ENCODE measurements at regions not wholly inside any gene's neighbourhood (a gene's known extent, or its start where the extent isn't known, plus 50 kb on each side); places are given as distances from the start of the nearest gene placed in this dataset.
"Not testable (repeated sequence)": the region's sequence is repeated elsewhere in the genome, so short reads cannot be mapped to it uniquely, and the experiment has no call there.

DNA sequence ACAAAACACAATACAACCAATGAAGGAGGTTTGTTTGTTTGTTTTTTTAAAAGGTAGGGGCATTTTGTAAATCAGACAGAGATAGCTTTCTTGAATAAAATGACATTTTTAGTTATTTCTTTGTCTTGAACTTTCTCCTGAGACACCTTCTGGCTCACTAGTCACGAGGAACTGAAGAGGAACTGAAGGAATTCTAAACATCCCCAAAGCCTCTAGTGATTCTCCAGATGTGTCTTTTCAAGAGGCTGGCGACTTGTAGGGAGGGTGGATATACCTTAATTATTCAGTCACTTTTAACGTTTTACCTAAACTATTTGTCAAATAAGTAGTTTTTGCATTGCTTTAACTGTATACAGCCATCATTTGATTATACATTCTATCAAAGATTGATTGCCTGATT is 211.2 kb upstream of the LRIG3 start:
- FAIRE-seq = no peak

DNA sequence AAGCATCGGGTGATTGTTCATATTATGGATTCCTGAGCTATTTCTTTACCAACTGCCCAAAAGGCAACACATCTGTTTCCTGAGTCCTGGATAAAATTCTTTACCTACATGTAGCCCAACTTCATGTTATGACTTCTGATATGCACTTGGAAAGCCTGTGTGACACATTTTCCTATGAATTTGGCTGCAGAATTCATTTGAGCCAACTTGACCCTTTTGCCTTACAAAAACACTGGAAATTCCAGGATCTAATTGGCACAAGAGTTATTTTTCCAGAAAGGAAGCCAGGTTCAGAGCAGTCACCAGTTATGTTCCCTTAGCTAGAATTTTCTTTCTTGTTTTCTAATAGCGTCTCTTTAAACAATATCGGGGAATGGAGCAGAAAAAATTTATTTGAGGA is 202.5 kb upstream of the LRIG3 start:
- no peak for FAIRE-seq

DNA sequence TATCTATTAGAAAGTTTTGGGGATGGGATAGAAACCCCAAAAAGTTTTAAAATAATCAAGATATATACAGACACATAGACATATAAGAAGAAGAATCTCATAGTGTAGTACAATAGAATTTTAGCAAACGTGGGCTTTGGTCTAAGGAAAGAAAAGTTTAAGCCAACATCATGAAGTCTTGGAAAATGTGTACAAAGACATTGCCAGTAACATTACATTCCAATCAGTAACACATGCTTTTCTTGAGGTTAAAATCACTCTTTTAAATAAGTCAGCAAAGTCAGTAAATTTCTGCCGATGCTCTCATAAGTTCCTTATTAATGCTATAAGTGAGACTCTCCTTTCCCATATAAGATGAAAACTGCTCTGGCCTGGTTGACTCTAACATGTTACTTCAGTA is 201.1 kb upstream of the LRIG3 start:
- FAIRE-seq = no peak

DNA sequence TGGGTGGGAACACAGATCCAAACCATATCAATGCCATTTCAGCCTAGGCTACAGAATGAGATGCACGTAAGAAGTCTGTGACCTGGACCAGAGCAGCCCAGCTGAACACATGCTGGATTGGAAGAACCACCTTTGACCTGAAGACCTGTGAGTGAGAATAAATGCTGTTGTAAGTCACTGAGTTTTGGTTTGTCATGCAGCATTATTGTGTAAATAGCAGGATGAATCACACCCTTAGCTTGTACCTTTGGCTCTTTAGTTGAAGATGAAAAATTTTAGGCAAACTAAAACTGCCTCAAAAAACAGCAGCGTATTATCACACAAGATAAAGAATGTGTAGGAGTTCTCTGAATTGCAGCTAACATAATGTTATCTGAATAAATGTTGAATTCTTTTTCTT is 199.4 kb upstream of the LRIG3 start:
- no peak for FAIRE-seq

DNA sequence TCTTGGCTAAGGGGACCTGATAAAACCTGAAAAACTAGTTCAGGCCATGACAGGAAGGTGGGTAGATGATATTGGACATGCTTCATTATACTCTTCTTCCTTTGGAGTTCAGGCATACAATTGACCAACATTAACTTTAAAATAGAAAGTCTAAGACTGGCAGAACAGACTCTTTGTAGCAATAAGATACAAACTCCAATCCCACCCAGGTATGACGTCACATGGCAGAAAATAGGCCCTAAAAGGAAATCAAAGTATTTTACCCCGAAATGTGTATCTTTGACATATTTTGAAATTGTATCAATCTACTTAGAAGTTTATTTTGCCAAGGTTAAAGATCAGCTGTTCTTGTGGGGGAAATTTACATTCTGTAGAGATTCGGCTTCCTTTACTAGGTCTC is 198.1 kb upstream of the LRIG3 start:
- FAIRE-seq = no peak

DNA sequence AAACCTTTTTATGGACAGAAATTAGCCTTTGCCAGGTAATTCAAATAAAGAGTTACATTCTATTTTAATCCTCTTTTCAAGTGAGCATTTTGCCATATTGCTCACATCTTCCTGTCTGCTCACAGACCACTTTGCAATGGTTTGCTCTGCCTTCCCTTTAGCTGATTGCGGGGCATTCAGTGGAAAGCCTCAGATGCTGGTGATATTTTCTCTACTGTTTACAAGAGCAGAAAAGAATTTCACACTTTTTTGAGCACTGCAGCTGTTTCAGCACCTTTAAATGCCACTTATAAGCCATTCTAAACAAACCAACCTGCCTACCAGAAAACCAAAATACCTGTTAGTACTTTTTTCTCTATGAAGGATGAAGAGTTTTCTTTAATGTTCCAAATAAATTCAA is 195.7 kb upstream of the LRIG3 start:
- peak; percentile 64 for FAIRE-seq

DNA sequence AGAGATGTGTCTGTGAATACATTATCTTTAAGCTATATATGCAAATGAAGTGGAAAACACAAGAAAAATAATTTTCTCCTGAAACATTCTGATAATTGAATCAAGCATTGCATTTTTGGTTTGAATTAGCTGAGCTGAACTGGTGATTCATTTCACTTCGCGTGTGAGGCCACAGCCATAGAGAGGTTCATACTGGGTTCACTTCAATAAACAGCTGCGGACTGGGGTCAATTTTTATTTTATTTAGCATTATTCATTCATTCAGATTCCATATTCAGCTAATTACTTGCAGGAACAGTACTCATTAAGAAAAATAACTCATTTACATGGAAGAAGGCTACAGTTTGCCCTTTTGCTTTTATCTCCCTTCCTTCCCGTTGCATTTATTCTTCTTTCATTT is 195.2 kb upstream of the LRIG3 start:
- no peak for FAIRE-seq

DNA sequence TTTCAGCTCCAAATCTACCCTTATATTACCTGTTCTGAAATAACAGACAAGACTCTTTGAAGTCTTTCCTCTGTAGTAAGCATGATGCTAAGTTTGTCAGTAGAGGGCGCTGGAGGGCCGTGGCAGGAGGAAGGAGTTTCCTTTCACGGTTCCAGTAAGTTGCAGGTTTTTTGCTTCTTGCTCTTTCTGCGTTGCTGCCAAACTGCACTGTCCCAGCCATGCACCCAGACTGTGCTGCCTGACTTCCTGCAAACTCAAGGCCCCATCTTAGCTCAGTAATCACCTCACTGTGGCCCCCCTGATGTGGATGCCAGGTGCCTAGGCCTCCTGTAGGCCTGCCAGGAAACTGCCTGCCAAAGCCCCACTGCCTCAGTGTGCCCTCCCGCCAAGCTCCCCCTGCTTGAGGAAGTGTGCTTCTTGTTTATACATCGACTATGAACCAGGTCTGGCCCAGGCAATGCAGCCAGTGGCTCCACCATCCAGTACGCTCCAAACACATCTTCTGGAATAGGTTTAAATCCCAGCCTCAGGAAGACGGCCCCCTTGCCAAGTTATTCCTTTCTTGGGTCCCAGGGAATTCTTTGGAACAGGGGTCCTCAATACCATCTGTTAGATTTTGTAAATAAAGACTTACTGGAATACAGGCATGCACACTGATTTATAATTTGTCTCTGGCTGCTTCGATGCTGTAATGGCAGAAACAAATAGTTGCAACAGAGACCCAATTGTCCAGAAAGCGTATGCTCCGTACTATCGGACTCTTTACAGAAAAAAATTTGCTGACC is 193.7 kb upstream of the LRIG3 start:
- peak; percentile 98 for FAIRE-seq

DNA sequence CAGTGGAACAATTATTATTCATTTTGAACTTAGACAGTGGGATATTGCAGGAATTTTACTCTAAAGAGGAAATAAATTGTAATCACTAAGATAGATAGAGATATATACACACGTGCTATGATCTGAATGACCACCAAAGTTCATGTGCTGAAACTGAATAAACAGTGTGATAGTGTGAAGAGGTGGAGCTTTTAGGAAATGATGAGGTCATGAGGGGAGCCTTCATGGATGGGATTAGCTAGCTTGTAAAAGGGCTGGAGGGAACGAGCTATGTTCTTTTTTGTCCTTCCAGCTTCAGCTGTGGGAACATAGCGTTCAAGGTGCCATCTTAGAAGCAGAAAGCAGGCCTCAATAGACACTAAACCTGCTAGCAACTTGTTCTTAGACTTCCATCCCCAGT is 191.5 kb upstream of the LRIG3 start:
- no peak for FAIRE-seq

DNA sequence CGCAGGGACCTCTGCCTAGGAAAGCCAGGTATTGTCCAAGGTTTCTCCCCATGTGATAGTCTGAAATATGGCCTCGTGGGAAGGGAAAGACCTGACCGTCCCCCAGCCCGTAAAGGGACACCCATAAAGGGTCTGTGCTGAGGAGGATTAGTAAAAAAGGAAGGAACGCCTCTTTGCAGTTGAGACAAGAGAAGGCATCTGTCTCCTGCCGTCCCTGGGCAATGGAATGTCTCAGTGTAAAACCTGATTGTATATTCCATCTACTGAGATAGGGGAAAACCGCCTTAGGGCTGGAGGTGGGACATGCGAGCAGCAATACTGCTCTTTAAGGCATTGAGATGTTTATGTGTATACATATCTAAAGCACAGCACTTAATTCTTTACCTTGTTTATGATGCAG is 188.2 kb upstream of the LRIG3 start:
- FAIRE-seq = not testable (repeated sequence)

DNA sequence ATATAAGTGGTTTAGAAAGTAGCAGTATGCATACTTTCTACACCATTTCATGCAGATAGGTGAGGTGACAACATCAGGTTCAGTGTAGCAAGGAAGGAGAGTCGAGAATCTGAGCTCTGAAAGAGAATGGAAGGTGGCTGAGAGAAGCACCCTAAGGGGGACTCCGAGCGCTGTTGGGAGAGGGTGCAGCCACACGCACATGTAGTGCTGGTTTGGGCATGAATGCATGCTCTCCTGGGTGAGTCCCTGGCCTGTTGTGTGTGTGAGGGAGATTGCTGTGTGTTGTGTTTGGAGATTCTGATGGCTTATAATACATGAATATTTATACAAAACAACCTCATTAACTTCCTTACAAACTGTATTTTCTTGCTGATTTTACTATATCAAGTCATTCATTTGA is 180.3 kb upstream of the LRIG3 start:
- FAIRE-seq = no peak

DNA sequence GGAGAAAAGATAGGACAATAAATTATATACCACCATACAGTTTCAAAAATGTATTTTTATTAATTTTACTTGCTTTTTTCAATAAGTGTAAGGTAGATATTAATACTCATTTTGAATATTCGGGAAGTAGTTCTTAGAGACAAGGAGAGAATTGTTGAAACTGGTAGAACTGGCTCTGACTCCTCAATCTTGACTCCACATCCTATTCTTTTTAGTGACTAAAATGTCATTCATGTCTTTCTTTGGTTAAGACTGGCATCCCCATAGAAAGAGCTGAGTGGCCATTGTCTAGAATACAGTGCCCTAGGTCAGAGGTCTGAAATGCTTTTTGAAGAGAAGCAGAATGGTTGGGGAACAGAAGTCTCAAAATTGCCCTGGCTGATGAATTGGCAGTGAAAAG is 177.6 kb upstream of the LRIG3 start:
- FAIRE-seq = no peak

DNA sequence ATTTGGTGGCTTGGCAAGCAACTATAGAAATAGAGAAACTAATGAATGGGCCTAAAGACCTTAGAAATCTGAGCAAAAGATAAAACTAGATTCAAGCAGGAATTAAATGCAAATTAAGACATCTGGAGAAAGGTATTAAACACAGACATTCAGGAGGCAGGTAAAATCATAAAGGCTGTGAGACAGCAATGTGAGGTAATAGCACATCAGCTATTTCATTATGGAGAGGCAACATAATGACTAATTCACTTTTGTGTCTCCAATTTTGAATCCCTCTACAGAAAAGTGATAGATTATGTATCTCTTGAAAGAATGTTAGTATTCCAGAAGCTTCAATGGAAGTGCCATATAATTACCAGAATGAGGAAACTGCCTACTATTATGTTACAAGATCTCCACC is 175.9 kb upstream of the LRIG3 start:
- no peak for FAIRE-seq

DNA sequence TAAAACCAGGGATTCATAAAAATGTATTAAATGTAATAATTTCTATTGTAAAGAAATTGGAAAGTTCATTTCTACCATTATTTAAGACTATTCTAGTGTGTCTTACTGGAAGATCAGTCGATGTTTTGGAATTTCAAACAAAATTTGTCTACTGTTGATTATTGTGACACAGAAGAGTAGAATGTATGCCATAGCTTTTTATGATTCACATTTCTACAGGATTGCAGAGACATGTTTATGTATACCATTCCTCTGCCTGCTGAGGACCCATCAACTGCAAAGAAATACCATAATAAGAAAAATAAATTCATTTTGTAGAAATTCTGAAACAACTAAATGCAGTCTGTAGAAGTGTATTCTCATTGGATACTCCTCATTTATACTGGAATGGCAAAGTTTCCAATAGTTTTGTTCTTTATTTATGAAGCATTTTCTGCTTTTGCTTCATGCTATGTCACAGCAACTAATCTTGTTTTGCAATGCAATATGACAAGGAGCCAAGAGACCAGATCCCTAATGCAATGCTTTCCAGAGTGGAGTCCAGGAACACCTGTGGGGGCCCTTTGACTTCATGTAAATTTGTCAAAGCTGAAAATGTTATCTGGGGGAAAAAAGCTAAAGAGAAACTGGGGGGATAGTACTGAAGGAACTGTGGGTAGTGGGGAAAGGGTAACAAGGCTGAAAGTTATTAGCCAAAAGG is 172.9 kb upstream of the LRIG3 start:
- no peak for FAIRE-seq

DNA sequence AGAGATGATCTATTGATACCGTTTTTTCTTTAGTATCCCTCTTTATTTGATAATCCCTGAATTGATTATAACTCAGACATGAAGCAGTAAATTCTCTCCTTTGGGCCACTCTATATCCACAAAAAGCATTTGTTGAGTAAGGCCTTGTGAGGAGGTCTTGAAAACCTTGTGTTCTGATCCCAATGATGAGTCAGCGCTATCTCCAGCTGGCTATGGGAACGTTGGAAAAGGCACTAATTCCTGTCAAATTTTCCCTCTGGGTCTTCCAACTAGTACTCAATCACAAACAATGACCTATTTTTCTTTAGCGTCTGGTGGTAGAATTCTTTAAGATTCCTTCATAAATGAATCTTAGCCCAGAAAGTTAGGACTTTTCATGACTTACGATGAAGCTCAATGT is 168.4 kb upstream of the LRIG3 start:
- no peak for FAIRE-seq

DNA sequence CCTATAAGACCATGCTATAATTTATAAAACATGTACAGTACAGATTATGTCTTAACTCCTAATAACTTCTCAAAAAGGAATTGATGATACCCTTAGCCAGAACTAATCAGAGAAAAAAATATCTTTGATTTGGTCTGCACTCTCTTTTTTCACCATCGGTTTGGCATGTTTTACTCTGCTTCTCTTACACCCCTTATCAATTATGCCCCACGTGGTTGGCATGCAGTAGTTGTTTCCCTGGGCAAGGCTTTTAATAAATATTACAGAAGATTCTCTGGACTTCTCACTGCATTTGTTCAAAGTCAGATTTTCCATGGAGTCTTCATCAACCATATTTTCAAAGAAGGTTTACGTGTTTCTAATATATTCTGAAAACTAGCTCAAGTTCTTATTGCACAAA is 167.4 kb upstream of the LRIG3 start:
- no peak for FAIRE-seq

DNA sequence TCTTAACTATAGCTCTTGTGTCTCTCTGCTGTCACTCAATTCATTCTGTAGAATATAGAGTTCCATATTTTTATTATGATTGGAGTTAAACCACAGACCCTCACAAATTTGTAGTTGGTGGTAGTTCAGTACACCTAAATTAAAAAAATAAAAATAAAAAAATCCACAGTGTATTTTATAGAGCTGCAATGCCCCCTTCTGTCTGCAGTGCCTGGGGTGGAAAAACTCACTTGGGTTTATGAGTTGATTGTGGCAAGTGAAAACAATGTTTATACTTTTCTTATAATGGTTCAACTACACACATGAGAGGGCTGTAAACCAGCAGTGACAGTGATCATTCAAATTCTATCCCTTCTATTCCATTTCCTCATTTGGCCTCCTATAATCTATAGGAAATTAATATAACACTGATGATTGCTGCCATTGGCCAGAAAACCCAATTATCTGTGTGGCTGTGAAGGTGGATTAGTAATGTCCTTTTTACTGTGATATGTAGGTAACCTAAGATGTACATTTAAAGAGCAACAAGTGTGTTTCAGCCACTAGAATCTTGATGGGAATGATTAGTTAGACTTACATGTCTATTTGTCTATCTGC is 166.9 kb upstream of the LRIG3 start:
- FAIRE-seq = peak; percentile 94

DNA sequence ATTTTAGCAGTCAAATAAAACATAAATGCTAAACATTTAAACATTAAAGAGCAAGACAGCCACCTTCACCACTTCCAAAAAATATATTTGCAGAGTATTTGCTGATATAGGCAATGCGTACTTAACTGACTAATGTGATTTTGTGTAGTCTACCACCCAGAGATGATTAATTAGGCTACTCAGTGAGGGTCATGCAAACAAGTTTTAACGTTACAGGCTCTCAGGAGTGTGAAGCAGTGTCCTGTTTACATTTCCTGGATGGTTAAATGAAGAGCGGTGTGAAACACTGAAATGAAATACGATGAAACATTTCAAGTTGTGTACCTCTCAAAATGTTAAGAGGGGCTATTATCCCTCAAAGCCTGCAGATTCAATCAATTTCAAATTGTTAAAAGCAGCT is 165.8 kb upstream of the LRIG3 start:
- peak; percentile 99 for FAIRE-seq

DNA sequence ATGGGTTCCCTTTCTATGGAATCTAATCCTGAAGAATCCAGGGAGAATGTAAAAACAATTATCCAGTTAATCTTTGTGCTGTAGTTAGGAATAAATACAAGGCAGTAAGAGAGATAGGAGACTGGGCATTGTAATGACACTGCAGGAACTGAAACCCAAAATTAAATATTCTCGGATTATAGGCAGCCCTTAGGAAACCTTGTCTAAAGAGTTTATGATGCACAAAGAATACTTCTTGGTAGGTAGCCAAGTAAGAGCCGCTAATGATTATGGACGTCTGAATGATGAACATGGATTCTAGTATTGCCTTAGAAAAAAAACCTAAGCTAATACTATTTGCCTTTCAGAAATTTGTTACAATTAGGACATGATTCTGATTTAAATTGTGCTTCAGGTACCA is 165.4 kb upstream of the LRIG3 start:
- no peak for FAIRE-seq

DNA sequence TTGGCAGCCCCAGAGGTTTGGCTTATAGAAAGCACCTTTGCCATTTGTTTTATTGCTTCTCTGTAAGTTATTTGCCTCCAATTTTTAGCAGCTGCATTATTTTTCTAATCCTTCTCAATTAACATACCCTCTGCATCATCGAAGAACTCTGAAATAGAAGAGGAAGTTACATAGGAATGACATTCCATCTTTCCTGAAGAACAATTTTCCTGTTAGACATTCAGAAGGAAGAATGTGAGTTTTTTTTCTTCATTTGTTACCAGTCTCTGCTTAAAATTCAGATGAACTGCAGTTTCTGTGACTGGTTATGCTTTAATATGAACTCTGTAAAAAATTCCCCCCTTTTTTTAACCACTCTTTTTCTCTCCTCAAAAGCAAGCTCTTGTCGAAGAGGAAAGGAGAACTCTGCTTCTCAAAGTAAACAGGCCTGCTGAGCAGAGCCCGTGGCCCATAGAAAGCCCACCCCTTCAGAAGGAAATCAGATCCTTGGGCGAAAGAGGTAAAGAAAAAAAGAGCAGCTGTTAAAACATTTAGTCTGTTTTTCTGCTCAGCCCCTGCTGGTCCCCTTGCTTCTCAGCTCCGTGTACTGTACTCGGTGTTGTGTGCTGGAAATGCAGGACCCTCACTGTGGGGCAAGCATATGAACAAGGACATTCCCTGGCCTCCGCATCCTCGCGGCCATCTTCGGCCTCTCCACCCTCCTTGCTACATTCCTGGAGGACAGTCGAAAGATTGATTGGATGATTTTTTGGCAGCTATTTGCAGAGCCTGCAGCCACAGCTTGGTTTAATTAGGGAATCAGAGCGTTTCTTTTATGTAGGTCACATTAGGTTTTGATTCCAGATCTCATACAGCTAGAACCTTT is 164.4 kb upstream of the LRIG3 start:
- FAIRE-seq = no peak

DNA sequence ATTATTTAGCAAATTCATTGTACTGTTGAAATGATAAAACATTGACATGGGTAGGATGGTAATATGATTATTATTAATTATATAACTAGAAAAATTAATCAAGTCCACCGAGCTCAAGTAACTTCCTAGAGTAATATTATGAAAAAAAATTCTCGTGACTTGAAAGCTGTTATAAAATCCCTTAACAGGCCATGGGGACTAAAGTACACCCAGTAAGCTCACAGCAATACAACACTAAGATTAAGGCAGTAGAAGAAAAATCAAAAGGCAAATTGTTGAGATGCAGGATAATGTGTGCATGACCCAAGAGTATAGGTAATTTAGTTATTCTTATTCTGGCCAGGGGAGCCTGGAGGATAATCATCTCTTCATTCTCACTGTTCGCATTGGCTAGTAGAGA is 162.6 kb upstream of the LRIG3 start:
- no peak for FAIRE-seq

DNA sequence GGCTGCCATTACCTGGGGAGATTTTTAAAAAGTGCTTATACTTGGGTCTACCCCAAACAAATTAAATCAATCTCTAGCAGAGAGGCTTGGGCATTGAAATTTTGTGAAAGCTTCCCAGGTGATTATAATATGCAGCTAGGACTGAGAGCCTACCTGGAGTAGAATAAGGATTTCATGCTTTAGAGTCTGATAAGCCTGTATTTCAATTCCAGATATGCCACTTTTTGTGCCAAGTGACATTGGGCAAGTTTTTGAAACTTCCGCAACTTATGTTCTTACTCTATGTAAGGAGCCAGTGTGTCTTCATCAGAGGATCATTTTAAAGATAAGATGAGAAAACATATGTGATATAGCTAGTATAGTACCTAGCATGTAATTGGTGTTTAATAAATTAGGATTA is 159.8 kb upstream of the LRIG3 start:
- no peak for FAIRE-seq

DNA sequence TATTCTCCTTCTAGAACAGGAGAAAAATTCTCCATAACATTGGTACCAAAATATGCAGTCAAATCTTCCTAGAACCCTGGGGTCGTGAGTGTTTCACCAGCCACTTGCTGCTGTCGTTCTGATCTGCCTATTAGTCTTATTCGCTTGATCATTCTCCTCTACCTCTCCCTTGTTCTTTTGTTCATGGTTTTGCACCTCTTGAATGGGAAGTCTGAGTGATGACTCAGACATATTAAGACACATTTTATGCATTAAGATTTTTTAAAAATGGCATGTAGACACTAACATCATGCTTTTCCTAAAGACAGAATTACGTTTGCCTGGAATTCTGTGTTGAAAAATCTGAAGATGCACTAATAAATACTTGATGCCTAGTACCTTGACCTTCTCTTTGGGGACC is 159.2 kb upstream of the LRIG3 start:
- no peak for FAIRE-seq
